ENCODE measurements at regions not wholly inside any gene's neighbourhood (a gene's known extent, or its start where the extent isn't known, plus 50 kb on each side); places are given as distances from the start of the nearest gene placed in this dataset.

GRCh38 chr2:34353509-34354113, 754.5 kb upstream of the FAM98A start:
- TF ChIP-seq, protein P1, sequence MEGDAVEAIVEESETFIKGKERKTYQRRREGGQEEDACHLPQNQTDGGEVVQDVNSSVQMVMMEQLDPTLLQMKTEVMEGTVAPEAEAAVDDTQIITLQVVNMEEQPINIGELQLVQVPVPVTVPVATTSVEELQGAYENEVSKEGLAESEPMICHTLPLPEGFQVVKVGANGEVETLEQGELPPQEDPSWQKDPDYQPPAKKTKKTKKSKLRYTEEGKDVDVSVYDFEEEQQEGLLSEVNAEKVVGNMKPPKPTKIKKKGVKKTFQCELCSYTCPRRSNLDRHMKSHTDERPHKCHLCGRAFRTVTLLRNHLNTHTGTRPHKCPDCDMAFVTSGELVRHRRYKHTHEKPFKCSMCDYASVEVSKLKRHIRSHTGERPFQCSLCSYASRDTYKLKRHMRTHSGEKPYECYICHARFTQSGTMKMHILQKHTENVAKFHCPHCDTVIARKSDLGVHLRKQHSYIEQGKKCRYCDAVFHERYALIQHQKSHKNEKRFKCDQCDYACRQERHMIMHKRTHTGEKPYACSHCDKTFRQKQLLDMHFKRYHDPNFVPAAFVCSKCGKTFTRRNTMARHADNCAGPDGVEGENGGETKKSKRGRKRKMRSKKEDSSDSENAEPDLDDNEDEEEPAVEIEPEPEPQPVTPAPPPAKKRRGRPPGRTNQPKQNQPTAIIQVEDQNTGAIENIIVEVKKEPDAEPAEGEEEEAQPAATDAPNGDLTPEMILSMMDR (IDR thresholded peaks at IDR 0.05 in 2 of 3, conservative IDR thresholded peaks at IDR 0.05 in 1 of 3; ENCODE audit: control insufficient read depth in 2 of 3, extremely low read depth in 1 of 3, insufficient read depth in 1 of 3, low read depth in 3 of 3, low read length in 3 of 3): no peak
- TF ChIP-seq ZBTB11 (CRISPR knock-in tag; IDR thresholded peaks at IDR 0.05) (no peak), NR2C2 (IDR thresholded peaks at IDR 0.05; ENCODE audit: borderline replicate concordance, control insufficient read depth, insufficient read length, low read depth) (no peak), BCL11A (IDR thresholded peaks at IDR 0.05; ENCODE audit: low read depth, low read length) (no peak), CHD1 (IDR thresholded peaks at IDR 0.05; ENCODE audit: low read depth, low read length) (no peak), EZH2 (IDR thresholded peaks at IDR 0.05; ENCODE audit: borderline replicate concordance, control insufficient read depth, low read depth, low read length) (no peak), CEBPB (IDR thresholded peaks at IDR 0.05; ENCODE audit: borderline replicate concordance in 1 of 2, low read depth in 2 of 2, low read length in 2 of 2) (no peak)

Data from GM12878 (cell line).